PC-3 (cell line): ENCODE measurements at regions not wholly inside any gene's neighbourhood (a gene's known extent, or its start where the extent isn't known, plus 50 kb on each side); places are given as distances from the start of the nearest gene placed in this dataset.

Experiments
- EZH2 ChIP-seq: fragments of 300-600 bp; sonication (generic); IDR thresholded peaks from one replicate; pipeline ENCODE4 v1.6.1; 2017; ENCODE audit warnings: antibody characterized with exemption, mild to moderate bottlenecking, low read length; ENCODE audit not compliant: unreplicated experiment
- EZH2phosphoT487 ChIP-seq: fragments of 300-600 bp; sonication (generic); IDR thresholded peaks from 2 replicates; pipeline ENCODE4 v1.6.1; 2018; ENCODE audit warnings: mild to moderate bottlenecking, antibody characterized with exemption, low read length, borderline replicate concordance
- TF ChIP-seq, protein P1 (sequence below): fragments of 300-600 bp; sonication (generic); conservative IDR thresholded peaks from 2 replicates; pipeline ENCODE4 v1.5.1; 2017; ENCODE audit warnings: antibody characterized with exemption, low read depth, mild to moderate bottlenecking, low read length

DNA sequence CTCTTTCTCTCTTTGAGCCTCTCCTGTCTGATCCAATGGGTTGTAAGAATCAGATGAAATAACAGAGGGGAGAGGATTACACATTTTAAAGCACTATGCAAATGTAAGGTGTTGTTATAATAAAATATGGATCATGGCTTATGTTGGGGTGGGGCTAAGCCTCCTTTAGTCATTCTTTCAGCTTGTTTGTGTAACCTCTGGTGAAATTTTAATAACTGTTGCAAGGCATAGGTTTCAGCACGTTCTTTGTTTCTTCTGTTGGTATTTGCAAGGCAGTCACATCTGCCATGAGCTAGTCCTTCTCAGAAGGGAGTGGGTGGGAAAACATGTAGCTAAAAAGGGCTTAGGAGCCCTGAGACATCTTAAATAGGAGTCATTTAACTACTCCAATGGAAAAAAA is 74.8 kb upstream of the FRMD6 start:
- TF ChIP-seq, protein P1, sequence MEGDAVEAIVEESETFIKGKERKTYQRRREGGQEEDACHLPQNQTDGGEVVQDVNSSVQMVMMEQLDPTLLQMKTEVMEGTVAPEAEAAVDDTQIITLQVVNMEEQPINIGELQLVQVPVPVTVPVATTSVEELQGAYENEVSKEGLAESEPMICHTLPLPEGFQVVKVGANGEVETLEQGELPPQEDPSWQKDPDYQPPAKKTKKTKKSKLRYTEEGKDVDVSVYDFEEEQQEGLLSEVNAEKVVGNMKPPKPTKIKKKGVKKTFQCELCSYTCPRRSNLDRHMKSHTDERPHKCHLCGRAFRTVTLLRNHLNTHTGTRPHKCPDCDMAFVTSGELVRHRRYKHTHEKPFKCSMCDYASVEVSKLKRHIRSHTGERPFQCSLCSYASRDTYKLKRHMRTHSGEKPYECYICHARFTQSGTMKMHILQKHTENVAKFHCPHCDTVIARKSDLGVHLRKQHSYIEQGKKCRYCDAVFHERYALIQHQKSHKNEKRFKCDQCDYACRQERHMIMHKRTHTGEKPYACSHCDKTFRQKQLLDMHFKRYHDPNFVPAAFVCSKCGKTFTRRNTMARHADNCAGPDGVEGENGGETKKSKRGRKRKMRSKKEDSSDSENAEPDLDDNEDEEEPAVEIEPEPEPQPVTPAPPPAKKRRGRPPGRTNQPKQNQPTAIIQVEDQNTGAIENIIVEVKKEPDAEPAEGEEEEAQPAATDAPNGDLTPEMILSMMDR: no peak
- no peak for TF ChIP-seq EZH2phosphoT487
- no peak for TF ChIP-seq EZH2
